Body of pancreas (tissue), 4 donors: ENCODE measurements at regions not wholly inside any gene's neighbourhood (a gene's known extent, or its start where the extent isn't known, plus 50 kb on each side); places are given as distances from the start of the nearest gene placed in this dataset.
"Not testable (repeated sequence)": the region's sequence is repeated elsewhere in the genome, so short reads cannot be mapped to it uniquely, and the experiment has no call there.

Experiments
- POLR2A ChIP-seq, 3 donors: fragments of 450-650 bp; IDR thresholded peaks; one replicate each; pipeline ENCODE4 v1.6.1; 2016; ENCODE audit warnings: antibody characterized with exemption in 3 of 3, mild to moderate bottlenecking in 2 of 3
- TF ChIP-seq, protein P1 (sequence below), 7 experiments: fragments of 450-650 bp in 4 of 7; fragments of 200-600 bp in 3 of 7; sonication (generic) in 3 of 7; IDR thresholded peaks; one replicate each; pipeline ENCODE4 v1.5.1; 2016 to 2019; ENCODE audit warnings: antibody characterized with exemption in 7 of 7

DNA sequence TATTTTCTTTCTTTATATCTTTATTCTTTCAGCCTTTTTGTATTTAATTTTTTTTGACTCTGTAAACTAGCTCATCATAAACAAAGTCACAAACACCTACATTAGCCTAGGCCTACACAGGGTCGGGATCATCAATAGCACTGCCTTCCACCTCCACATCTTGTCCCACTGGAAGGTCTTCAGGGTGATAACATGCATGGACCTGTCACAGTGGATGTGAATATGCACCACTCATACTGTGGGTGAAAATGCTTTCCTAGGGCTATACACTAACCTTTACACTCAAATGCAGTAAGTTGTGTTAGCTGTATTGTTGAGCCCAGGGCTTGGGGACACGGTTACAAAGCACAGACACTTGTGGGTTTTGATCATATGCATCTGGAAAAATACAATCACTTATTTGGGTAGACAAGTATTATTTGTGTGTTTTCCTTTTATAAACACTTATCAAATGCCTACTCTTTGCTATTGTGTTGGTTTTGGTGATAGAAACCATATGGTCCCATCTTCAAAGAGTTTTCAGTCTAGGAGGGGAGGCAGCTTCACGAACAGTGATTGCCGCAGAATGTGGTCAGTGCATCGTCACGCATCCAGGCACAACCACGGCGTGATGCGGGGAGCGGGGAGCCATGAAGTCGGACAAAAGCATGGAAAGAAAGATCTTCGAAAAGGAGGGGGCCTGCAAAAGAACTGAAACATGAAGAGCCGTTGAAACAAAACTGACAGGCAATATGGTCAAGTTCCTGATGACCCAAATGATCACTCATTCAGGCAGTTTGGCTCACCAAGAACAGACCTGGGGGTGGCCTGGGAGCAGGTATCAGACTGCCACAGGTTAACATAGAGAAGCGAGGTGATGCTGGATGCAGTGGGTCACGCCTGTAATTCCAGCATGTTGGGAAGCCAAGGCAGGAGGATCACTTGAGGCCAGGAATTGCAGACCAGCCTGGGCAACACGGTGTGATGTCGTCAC, 751.4 kb upstream of the TPTE start:
- TF ChIP-seq, protein P1, sequence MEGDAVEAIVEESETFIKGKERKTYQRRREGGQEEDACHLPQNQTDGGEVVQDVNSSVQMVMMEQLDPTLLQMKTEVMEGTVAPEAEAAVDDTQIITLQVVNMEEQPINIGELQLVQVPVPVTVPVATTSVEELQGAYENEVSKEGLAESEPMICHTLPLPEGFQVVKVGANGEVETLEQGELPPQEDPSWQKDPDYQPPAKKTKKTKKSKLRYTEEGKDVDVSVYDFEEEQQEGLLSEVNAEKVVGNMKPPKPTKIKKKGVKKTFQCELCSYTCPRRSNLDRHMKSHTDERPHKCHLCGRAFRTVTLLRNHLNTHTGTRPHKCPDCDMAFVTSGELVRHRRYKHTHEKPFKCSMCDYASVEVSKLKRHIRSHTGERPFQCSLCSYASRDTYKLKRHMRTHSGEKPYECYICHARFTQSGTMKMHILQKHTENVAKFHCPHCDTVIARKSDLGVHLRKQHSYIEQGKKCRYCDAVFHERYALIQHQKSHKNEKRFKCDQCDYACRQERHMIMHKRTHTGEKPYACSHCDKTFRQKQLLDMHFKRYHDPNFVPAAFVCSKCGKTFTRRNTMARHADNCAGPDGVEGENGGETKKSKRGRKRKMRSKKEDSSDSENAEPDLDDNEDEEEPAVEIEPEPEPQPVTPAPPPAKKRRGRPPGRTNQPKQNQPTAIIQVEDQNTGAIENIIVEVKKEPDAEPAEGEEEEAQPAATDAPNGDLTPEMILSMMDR (IDR thresholded peaks at IDR 0.05) = not testable (repeated sequence)
- TF ChIP-seq POLR2A (IDR thresholded peaks at IDR 0.05) = not testable (repeated sequence)
